Effector memory CD4-positive, alpha-beta T cell (primary cell): ENCODE measurements at regions not wholly inside any gene's neighbourhood (a gene's known extent, or its start where the extent isn't known, plus 50 kb on each side); places are given as distances from the start of the nearest gene placed in this dataset.
"Not testable (repeated sequence)": the region's sequence is repeated elsewhere in the genome, so short reads cannot be mapped to it uniquely, and the experiment has no call there.

Experiments used
- DNase-seq, 3 donors: peaks; one replicate each; pipeline ENCODE4 v3.0.0-alpha.2; 2020
- H3K27ac ChIP-seq: 2 replicates; pipeline ENCODE4 v1.7.0; 2013; ENCODE audit warnings: mild to moderate bottlenecking, low read length, moderate library complexity; ENCODE audit not compliant: insufficient read depth, poor library complexity, severe bottlenecking
- H3K27me3 ChIP-seq: replicated peaks from 2 replicates; pipeline ENCODE4 v1.7.0; 2013; ENCODE audit warnings: mild to moderate bottlenecking, low read length; ENCODE audit not compliant: insufficient read depth, control insufficient read depth, poor library complexity, severe bottlenecking
- H3K36me3 ChIP-seq: 2 replicates; pipeline ENCODE4 v1.7.0; 2013; ENCODE audit warnings: mild to moderate bottlenecking, low read length, moderate library complexity; ENCODE audit not compliant: control insufficient read depth, insufficient read depth
- H3K4me1 ChIP-seq: 2 replicates; pipeline ENCODE4 v1.7.0; 2013; ENCODE audit warnings: low read length, mild to moderate bottlenecking; ENCODE audit not compliant: control insufficient read depth, insufficient read depth, poor library complexity, severe bottlenecking
- H3K4me3 ChIP-seq: 2 replicates; pipeline ENCODE4 v1.7.0; 2013; ENCODE audit warnings: low read length, low read depth, mild to moderate bottlenecking; ENCODE audit not compliant: insufficient read depth, poor library complexity, severe bottlenecking
- H3K9me3 ChIP-seq: 2 replicates; pipeline ENCODE4 v1.7.0; 2013; ENCODE audit warnings: mild to moderate bottlenecking, low read length, moderate library complexity; ENCODE audit not compliant: control insufficient read depth

DNA sequence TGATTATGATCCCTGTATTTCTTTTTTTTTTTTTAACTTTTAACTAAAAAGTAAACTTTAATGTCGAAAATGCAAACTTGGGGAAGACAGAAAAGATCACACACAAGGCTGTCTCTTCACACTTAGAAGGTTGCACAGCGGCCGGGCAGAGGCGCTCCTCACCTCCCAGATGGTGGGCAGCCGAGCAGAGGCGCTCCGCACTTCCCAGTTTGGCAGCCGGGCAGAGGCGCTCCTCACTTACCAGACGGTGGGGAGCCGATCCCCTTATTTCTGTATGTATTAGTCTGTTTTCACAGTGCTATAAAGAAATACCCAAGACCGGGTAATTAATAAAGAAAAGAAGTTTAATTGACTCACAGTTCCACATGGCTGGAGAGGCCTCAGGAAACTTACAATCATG lies 805.6 kb upstream of the SPRY2 start:
- DNase-seq, H3K4me1 ChIP-seq, H3K27me3 ChIP-seq, H3K36me3 ChIP-seq, H3K27ac ChIP-seq, H3K4me3 ChIP-seq, H3K9me3 ChIP-seq: not testable (repeated sequence)

GRCh38 chr13:81142306-81142999 lies 801.5 kb upstream of the SPRY2 start:
- Histone ChIP-seq H3K4me3 (no peak overlapping the region), H3K36me3 (no peaks in the 10 kb centered on the region), H3K27ac (no peak overlapping the region), H3K27me3 (no peaks in the 10 kb centered on the region), H3K9me3 (no peaks in the 10 kb centered on the region), H3K4me1 (no peaks in the 10 kb centered on the region)
- no peak for DNase-seq

DNA sequence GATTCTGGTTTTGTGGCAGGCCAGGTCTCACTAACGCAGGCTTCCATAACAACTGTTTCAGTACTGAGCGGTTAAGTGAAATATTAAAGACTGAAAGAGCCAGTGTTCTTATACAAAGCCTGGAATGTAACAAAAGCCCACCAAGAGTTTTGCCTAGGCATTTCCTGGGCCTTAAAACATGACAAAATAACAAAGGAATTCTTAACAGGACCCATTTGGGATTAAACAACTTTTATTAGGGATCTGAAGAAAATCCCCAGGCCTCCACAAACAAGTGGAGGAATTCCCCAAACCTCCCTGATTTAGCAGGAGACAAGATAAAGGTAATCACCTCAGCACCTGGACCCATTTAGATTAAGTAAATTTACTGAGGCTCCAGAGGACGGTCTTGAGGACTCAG lies 799.7 kb upstream of the SPRY2 start:
- H3K27me3 ChIP-seq: no peaks in the 10 kb centered on the region
- H3K36me3 ChIP-seq: no peaks in the 10 kb centered on the region
- H3K4me3 ChIP-seq: no peak overlapping the region
- H3K9me3 ChIP-seq: no peaks in the 10 kb centered on the region
- no peaks in the 10 kb centered on the region for H3K4me1 ChIP-seq
- no peak overlapping the region for H3K27ac ChIP-seq
- no peak for DNase-seq

GRCh38 chr13:81139987-81140386 lies 799.1 kb upstream of the SPRY2 start:
- no peaks in the 10 kb centered on the region for H3K27me3 ChIP-seq
- H3K4me1 ChIP-seq: no peaks in the 10 kb centered on the region
- no peaks in the 10 kb centered on the region for H3K36me3 ChIP-seq
- DNase-seq: no peak
- H3K9me3 ChIP-seq: no peaks in the 10 kb centered on the region
- H3K4me3 ChIP-seq: no peak overlapping the region
- no peak overlapping the region for H3K27ac ChIP-seq

DNA sequence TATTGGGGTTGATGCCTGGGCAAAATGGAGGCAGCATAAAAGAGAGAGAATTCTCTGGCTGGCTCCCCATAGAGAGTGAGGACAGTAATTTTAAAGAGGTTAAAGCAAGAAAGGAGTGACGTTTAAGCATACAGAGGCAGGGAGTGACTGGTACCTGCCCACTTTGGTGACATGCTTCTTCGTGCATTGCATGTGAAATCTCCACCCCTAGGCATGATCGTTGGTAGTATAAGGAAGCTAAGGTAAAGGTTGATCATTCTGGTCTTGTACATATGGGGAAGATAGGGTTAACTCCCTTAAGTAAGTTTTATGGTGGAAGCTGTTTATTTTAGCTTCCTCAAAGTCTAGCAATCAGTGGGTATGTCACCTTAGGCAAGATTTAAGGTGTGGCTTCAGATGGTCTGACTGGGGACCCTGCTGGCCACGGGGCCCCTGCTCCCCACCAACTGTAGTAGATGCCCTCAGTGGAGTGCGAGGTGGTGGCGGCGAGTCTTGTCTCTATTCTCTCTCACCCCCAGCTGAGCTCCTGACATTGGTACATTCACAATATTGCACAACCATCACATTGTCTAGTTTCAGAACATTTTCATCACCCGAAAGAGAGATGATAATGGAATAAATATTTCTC lies 797.5 kb upstream of the SPRY2 start:
- H3K4me1 ChIP-seq: no peaks in the 10 kb centered on the region
- H3K4me3 ChIP-seq: no peak overlapping the region
- H3K9me3 ChIP-seq: no peaks in the 10 kb centered on the region
- no peak overlapping the region for H3K27ac ChIP-seq
- H3K27me3 ChIP-seq: no peaks in the 10 kb centered on the region
- no peak for DNase-seq
- no peaks in the 10 kb centered on the region for H3K36me3 ChIP-seq

GRCh38 chr13:81133066-81133465 lies 792.1 kb upstream of the SPRY2 start:
- Histone ChIP-seq H3K4me3 (no peak overlapping the region), H3K27me3 (no peaks in the 10 kb centered on the region), H3K4me1 (no peaks in the 10 kb centered on the region), H3K36me3 (no peaks in the 10 kb centered on the region), H3K27ac (no peak overlapping the region), H3K9me3 (no peaks in the 10 kb centered on the region)
- no peak for DNase-seq

DNA sequence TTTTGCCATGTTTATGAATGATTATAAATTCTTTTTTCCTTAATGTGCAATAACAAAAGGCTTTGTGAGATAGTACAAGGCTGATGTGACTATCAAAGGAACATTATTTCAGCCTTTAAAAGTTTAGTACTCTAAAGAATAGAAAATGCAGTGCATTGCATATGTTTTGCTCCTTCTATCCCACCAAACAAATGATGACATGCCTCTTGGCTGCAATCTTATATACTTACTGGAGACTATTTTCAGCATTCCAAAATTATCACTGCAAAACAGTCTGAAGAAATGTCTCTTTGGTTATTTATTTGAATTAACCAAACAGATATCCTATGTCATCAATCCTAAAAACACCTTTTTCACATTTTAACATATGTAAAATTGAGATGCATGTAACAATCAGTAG lies 776.5 kb upstream of the SPRY2 start:
- Histone ChIP-seq H3K36me3 (no peaks in the 10 kb centered on the region), H3K9me3 (no peaks in the 10 kb centered on the region), H3K4me1 (no peaks in the 10 kb centered on the region), H3K27ac (no peak overlapping the region), H3K4me3 (no peak overlapping the region), H3K27me3 (no peaks in the 10 kb centered on the region)
- no peak for DNase-seq

DNA sequence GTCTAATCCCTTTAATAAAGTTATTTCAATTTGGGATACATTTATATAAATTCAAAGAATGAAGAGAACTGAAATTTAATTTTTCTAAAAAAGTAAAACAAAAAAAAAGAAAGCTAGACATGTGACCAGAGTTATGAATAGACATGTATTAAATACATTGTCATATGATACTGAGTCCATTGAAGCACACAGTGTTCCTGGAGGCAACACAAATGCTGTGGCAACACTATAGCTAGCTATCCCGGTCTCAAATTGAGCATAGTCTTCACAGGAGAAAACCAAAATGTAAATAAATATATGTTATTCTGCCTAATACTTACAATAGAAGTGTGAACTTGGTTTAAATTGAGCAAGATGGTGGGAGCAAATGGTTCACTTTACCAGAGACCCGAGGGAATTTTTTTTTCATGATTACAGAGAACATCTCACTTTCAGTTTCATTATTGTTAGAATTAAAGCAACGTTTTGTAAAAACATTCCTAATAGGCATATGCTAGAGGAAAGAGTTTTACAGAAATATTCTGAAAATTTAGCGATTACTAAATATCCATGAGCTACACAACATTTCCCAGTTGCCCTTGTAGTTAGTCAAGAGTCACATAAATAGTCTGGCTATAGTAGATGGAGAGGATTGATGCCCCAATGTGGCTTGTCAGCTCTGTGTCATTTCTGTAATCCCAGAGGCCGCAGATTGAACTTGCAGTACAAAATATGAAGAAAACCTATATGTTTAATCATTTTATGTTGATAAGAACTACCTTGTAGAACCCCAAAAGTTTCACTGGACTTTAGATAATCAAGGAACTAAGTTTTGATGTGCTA lies 775.7 kb upstream of the SPRY2 start:
- no peaks in the 10 kb centered on the region for H3K36me3 ChIP-seq
- H3K9me3 ChIP-seq: no peaks in the 10 kb centered on the region
- no peak overlapping the region for H3K27ac ChIP-seq
- H3K4me1 ChIP-seq: no peaks in the 10 kb centered on the region
- DNase-seq: no peak
- H3K4me3 ChIP-seq: no peak overlapping the region
- no peaks in the 10 kb centered on the region for H3K27me3 ChIP-seq

DNA sequence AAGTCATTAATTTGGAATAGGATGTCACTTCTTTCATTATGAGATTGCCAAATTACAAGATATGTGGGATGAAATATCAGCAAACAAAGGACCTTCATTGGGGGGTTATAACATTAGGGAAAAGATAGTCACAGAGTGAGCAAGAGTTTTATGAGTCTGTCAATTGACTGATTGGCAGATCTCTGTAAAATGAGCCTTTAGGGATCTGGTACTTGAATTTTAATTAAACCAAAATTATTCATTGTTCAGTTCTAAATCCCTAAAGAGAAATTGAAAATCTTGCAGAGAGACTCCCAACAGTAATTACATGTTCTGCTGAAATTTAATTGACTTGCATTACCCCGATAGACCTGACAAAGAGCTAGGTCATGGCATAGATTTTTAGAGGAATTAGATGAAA lies 768.1 kb upstream of the SPRY2 start:
- no peak for DNase-seq
- H3K4me3 ChIP-seq: no peak overlapping the region

GRCh38 chr13:81106348-81106747 lies 765.4 kb upstream of the SPRY2 start:
- no peaks in the 10 kb centered on the region for H3K27me3 ChIP-seq
- no peak for DNase-seq
- no peaks in the 10 kb centered on the region for H3K9me3 ChIP-seq
- H3K27ac ChIP-seq: no peak overlapping the region
- H3K4me1 ChIP-seq: no peaks in the 10 kb centered on the region
- H3K36me3 ChIP-seq: no peaks in the 10 kb centered on the region
- no peak overlapping the region for H3K4me3 ChIP-seq

More for the DNA sequence above, 768.1 kb upstream of the SPRY2 start:
- Histone ChIP-seq H3K36me3 (no peaks in the 10 kb centered on the region), H3K4me1 (no peaks in the 10 kb centered on the region), H3K27ac (no peak overlapping the region), H3K9me3 (no peaks in the 10 kb centered on the region), H3K27me3 (no peaks in the 10 kb centered on the region)
